HEK293 (cell line): ENCODE measurements at regions not wholly inside any gene's neighbourhood (a gene's known extent, or its start where the extent isn't known, plus 50 kb on each side); places are given as distances from the start of the nearest gene placed in this dataset.

Source experiments
- CTCF ChIA-PET: fragments of 350-600 bp; formaldehyde crosslinking; extraction: SDS; loops from one replicate; lab custom pipeline; 2021; ENCODE audit warnings: antibody characterized with exemption; lab: Yijun Ruan, JAX
- POLR2A ChIA-PET: fragments of 300-600 bp; formaldehyde crosslinking; extraction: SDS; loops from one replicate; lab custom pipeline; 2020; ENCODE audit warnings: antibody characterized with exemption, inconsistent platforms; lab: Yijun Ruan, JAX
- H3K27ac ChIP-seq: fragments of 200-500 bp; sonication (Bioruptor generic); 2 replicates; pipeline ENCODE4 v1.5.1; 2014; ENCODE audit warnings: low read depth, low read length, control low read depth, inconsistent platforms; ENCODE audit errors: extremely low read depth
- H3K36me3 ChIP-seq, 2 experiments: fragments of 200-500 bp in 1 of 2; sonication (Bioruptor generic) in 1 of 2; 1 replicate in 1 of 2; 2 replicates in 1 of 2; pipeline ENCODE4 v1.5.1; 2014 to 2017; ENCODE audit warnings: inconsistent platforms in 2 of 2, low read length in 2 of 2; ENCODE audit not compliant: control insufficient read depth in 2 of 2, insufficient read depth in 1 of 2
- H3K4me1 ChIP-seq: fragments of 200-500 bp; sonication (Bioruptor generic); 2 replicates; pipeline ENCODE4 v1.5.1; 2014; ENCODE audit warnings: mild to moderate bottlenecking, low read length, inconsistent platforms; ENCODE audit not compliant: control insufficient read depth, insufficient read depth
- H3K4me3 ChIP-seq: 2 replicates; pipeline ENCODE4 v1.5.1; 2011; ENCODE audit warnings: low read depth, mild to moderate bottlenecking, control low read depth, low read length, moderate library complexity
- H3K9me3 ChIP-seq: fragments of 200-500 bp; sonication (Bioruptor generic); 2 replicates; pipeline ENCODE4 v1.5.1; 2014; ENCODE audit warnings: low read depth, low read length, inconsistent platforms; ENCODE audit not compliant: control insufficient read depth, insufficient read depth
- ELK4 ChIP-seq: IDR thresholded peaks from 2 replicates; pipeline ENCODE4 v1.6.1; 2011; ENCODE audit warnings: mild to moderate bottlenecking, low read depth, low read length, borderline replicate concordance
- GLI4 ChIP-seq: fragments of 450-650 bp; formaldehyde crosslinking; IDR thresholded peaks from 2 replicates; pipeline ENCODE4 v1.5.1; 2016; ENCODE audit warnings: missing biosample characterization, missing genetic modification characterization
- HIC1 ChIP-seq: fragments of 450-650 bp; formaldehyde crosslinking; IDR thresholded peaks from 2 replicates; pipeline ENCODE4 v1.5.1; 2016; ENCODE audit warnings: missing biosample characterization, missing genetic modification characterization
- HOXA7 ChIP-seq: sonication (generic); formaldehyde crosslinking; IDR thresholded peaks from 2 replicates; pipeline ENCODE4 v1.8.1; 2022; ENCODE audit warnings: missing genetic modification reagents, borderline replicate concordance
- HOXC10 ChIP-seq: sonication (generic); formaldehyde crosslinking; IDR thresholded peaks from 2 replicates; pipeline ENCODE4 v1.8.1; 2023; ENCODE audit warnings: mild to moderate bottlenecking, missing genetic modification reagents
- OVOL3 ChIP-seq: fragments of 450-650 bp; formaldehyde crosslinking; IDR thresholded peaks from 2 replicates; pipeline ENCODE4 v1.5.1; 2016; ENCODE audit warnings: missing biosample characterization, missing genetic modification characterization
- PRDM6 ChIP-seq: fragments of 450-650 bp; formaldehyde crosslinking; IDR thresholded peaks from 2 replicates; pipeline ENCODE4 v1.5.1; 2017; ENCODE audit warnings: missing biosample characterization, missing genetic modification characterization
- RBAK ChIP-seq: fragments of 450-650 bp; formaldehyde crosslinking; IDR thresholded peaks from 2 replicates; pipeline ENCODE4 v1.5.1; 2016; ENCODE audit warnings: missing biosample characterization, missing genetic modification characterization
- TSHZ1 ChIP-seq: fragments of 450-650 bp; formaldehyde crosslinking; IDR thresholded peaks from 2 replicates; pipeline ENCODE4 v1.5.1; 2016; ENCODE audit warnings: missing biosample characterization, missing genetic modification characterization, borderline replicate concordance
- ZBTB11 ChIP-seq: fragments of 450-650 bp; formaldehyde crosslinking; conservative IDR thresholded peaks from 2 replicates; pipeline ENCODE4 v1.5.1; 2016; ENCODE audit warnings: low read depth, missing biosample characterization, missing genetic modification characterization
- ZBTB48 ChIP-seq: fragments of 450-650 bp; formaldehyde crosslinking; IDR thresholded peaks from 2 replicates; pipeline ENCODE4 v1.5.1; 2016; ENCODE audit warnings: missing biosample characterization, missing genetic modification characterization
- ZNF221 ChIP-seq: fragments of 450-650 bp; formaldehyde crosslinking; IDR thresholded peaks from 2 replicates; pipeline ENCODE4 v1.5.1; 2017; ENCODE audit warnings: missing biosample characterization, missing genetic modification characterization, borderline replicate concordance
- ZNF23 ChIP-seq: fragments of 450-650 bp; formaldehyde crosslinking; IDR thresholded peaks from 2 replicates; pipeline ENCODE4 v1.5.1; 2016; ENCODE audit warnings: missing biosample characterization, missing genetic modification characterization, borderline replicate concordance
- ZNF239 ChIP-seq: fragments of 450-650 bp; formaldehyde crosslinking; IDR thresholded peaks from 2 replicates; pipeline ENCODE4 v1.5.1; 2016; ENCODE audit warnings: missing biosample characterization, missing genetic modification characterization
- ZNF324 ChIP-seq: fragments of 450-650 bp; formaldehyde crosslinking; IDR thresholded peaks from 2 replicates; pipeline ENCODE4 v1.5.1; 2016; ENCODE audit warnings: missing biosample characterization, missing genetic modification characterization
- ZNF585B ChIP-seq: fragments of 450-650 bp; formaldehyde crosslinking; IDR thresholded peaks from 2 replicates; pipeline ENCODE4 v1.5.1; 2016; ENCODE audit warnings: missing biosample characterization, missing genetic modification characterization
- ZNF776 ChIP-seq: fragments of 450-650 bp; formaldehyde crosslinking; IDR thresholded peaks from 2 replicates; pipeline ENCODE4 v1.5.0; 2017; ENCODE audit warnings: missing biosample characterization, missing genetic modification characterization, borderline replicate concordance
- ZSCAN30 ChIP-seq: fragments of 450-650 bp; IDR thresholded peaks from 2 replicates; pipeline ENCODE4 v1.5.1; 2018; ENCODE audit warnings: missing biosample characterization, mild to moderate bottlenecking, missing genetic modification characterization, moderate library complexity
- ZXDB ChIP-seq: fragments of 450-650 bp; formaldehyde crosslinking; IDR thresholded peaks from 2 replicates; pipeline ENCODE4 v1.5.1; 2016; ENCODE audit warnings: missing biosample characterization, missing genetic modification characterization

GRCh38 chr12:21025656-21026055, 105.3 kb upstream of the SLCO1B1 start (continued):
- TF ChIP-seq ZNF239 (tag by site-specific recombination) (no peak), PRDM6 (tag by site-specific recombination) (no peak), ZSCAN30 (tag by site-specific recombination) (no peak), ZXDB (tag by site-specific recombination) (no peak)

- TF ChIP-seq PRDM6 (tag by site-specific recombination) (0 out of 2 replicates have a peak, but pooled peaks have one; percentile 9), TSHZ1 (tag by site-specific recombination) (no peak), ZNF23 (tag by site-specific recombination) (no peak), RBAK (no peak)
- Histone ChIP-seq H3K4me1 (no peaks in the 10 kb centered on the region), H3K4me3 (no peak overlapping the region), H3K9me3 (no peaks in the 10 kb centered on the region), H3K36me3 (no peaks in the 10 kb centered on the region), H3K27ac (no peak overlapping the region)
- ChIA-PET CTCF (no interaction called here), POLR2A (no interaction called here)
These were observed 104.7 kb upstream of the SLCO1B1 start for GRCh38 chr12:21026302-21026701.

GRCh38 chr12:21054334-21054733, 76.7 kb upstream of the SLCO1B1 start:
- Histone ChIP-seq H3K9me3 (no peaks in the 10 kb centered on the region), H3K36me3 (no peaks in the 10 kb centered on the region), H3K27ac (no peak overlapping the region), H3K4me3 (no peak overlapping the region), H3K4me1 (no peaks in the 10 kb centered on the region)
- CTCF ChIA-PET, result no interaction called here
- POLR2A ChIA-PET, result no interaction called here
- TF ChIP-seq ZNF324 (no peak), ZNF776 (tag by site-specific recombination) (no peak), OVOL3 (no peak), RBAK (no peak), HOXA7 (CRISPR knock-in tag) (no peak), ZBTB11 (tag by site-specific recombination) (no peak), HOXC10 (CRISPR knock-in tag) (no peak), ZNF221 (tag by site-specific recombination) (no peak), GLI4 (no peak), ZBTB48 (tag by site-specific recombination) (no peak), HIC1 (no peak), ZNF585B (tag by site-specific recombination) (no peak), ELK4 (no peak)
